ENCODE measurements at regions not wholly inside any gene's neighbourhood (a gene's known extent, or its start where the extent isn't known, plus 50 kb on each side); places are given as distances from the start of the nearest gene placed in this dataset.

GRCh38 chr5:67966712-67967111 lies 248.8 kb upstream of the PIK3R1 start:
- Histone ChIP-seq H3K27me3 (ENCODE audit: control insufficient read depth, insufficient read depth, low read length) (no peaks in the 10 kb centered on the region), H3K4me3 (ENCODE audit: low read depth, low read length) (no peak overlapping the region), H3K36me3 (ENCODE audit: control insufficient read depth, insufficient read depth, low read length) (no peaks in the 10 kb centered on the region), H3K4me1 (ENCODE audit: control insufficient read depth, insufficient read depth, low read length) (no peaks in the 10 kb centered on the region), H3K9me3 (ENCODE audit: control insufficient read depth, insufficient read depth, low read length) (no peaks in the 10 kb centered on the region), H3K27ac (ENCODE audit: low read depth, low read length) (no peak overlapping the region)
- no peak for DNase-seq (ENCODE audit: low read depth in 4 of 6, low spot score in 6 of 6)
- no CpG with 5 or more reads among the region's 1 CpG for WGBS (ENCODE audit: insufficient coverage)

- Histone ChIP-seq H3K27me3 (ENCODE audit: control insufficient read depth, insufficient read depth, low read length) (no peaks in the 10 kb centered on the region), H3K4me3 (ENCODE audit: low read depth, low read length) (no peak overlapping the region), H3K4me1 (ENCODE audit: control insufficient read depth, insufficient read depth, low read length) (no peaks in the 10 kb centered on the region), H3K27ac (ENCODE audit: low read depth, low read length) (no peak overlapping the region), H3K9me3 (ENCODE audit: control insufficient read depth, insufficient read depth, low read length) (no peaks in the 10 kb centered on the region), H3K36me3 (ENCODE audit: control insufficient read depth, insufficient read depth, low read length) (no peaks in the 10 kb centered on the region)
- no CpG with 5 or more reads among the region's 2 CpGs for WGBS (ENCODE audit: insufficient coverage)
- DNase-seq (ENCODE audit: low read depth in 4 of 6, low spot score in 6 of 6), result no peak
These were observed 250.9 kb upstream of the PIK3R1 start for GRCh38 chr5:67964619-67965018.

GRCh38 chr5:67963789-67964519 lies 251.6 kb upstream of the PIK3R1 start:
- Histone ChIP-seq H3K27me3 (ENCODE audit: control insufficient read depth, insufficient read depth, low read length) (no peaks in the 10 kb centered on the region), H3K4me1 (ENCODE audit: control insufficient read depth, insufficient read depth, low read length) (no peaks in the 10 kb centered on the region), H3K9me3 (ENCODE audit: control insufficient read depth, insufficient read depth, low read length) (no peaks in the 10 kb centered on the region), H3K4me3 (ENCODE audit: low read depth, low read length) (no peak overlapping the region), H3K36me3 (ENCODE audit: control insufficient read depth, insufficient read depth, low read length) (no peaks in the 10 kb centered on the region), H3K27ac (ENCODE audit: low read depth, low read length) (no peak overlapping the region)
- WGBS (ENCODE audit: insufficient coverage), result no CpG with 5 or more reads among the region's 4 CpGs
- no peak for DNase-seq (ENCODE audit: low read depth in 4 of 6, low spot score in 6 of 6)

GRCh38 chr5:67960939-67961338 lies 254.6 kb upstream of the PIK3R1 start:
- H3K4me1 ChIP-seq (ENCODE audit: control insufficient read depth, insufficient read depth, low read length), result no peaks in the 10 kb centered on the region

GRCh38 chr5:67957374-67957773 lies 258.2 kb upstream of the PIK3R1 start:
- no peaks in the 10 kb centered on the region for H3K4me1 ChIP-seq (ENCODE audit: control insufficient read depth, insufficient read depth, low read length)
- no peak overlapping the region for H3K4me3 ChIP-seq (ENCODE audit: low read depth, low read length)
- no peaks in the 10 kb centered on the region for H3K36me3 ChIP-seq (ENCODE audit: control insufficient read depth, insufficient read depth, low read length)
- 57% methylated on average over 3 of the region's 6 CpGs for WGBS (ENCODE audit: insufficient coverage)
- no peaks in the 10 kb centered on the region for H3K9me3 ChIP-seq (ENCODE audit: control insufficient read depth, insufficient read depth, low read length)
- DNase-seq (ENCODE audit: low read depth in 4 of 6, low spot score in 6 of 6), result no peak
- no peaks in the 10 kb centered on the region for H3K27me3 ChIP-seq (ENCODE audit: control insufficient read depth, insufficient read depth, low read length)
- no peak overlapping the region for H3K27ac ChIP-seq (ENCODE audit: low read depth, low read length)

More at GRCh38 chr5:67960939-67961338, 254.6 kb upstream of the PIK3R1 start:
- no peak overlapping the region for H3K27ac ChIP-seq (ENCODE audit: low read depth, low read length)
- no CpG with 5 or more reads among the region's 2 CpGs for WGBS (ENCODE audit: insufficient coverage)
- DNase-seq (ENCODE audit: low read depth in 4 of 6, low spot score in 6 of 6), result no peak
- H3K4me3 ChIP-seq (ENCODE audit: low read depth, low read length), result no peak overlapping the region
- no peaks in the 10 kb centered on the region for H3K36me3 ChIP-seq (ENCODE audit: control insufficient read depth, insufficient read depth, low read length)
- no peaks in the 10 kb centered on the region for H3K9me3 ChIP-seq (ENCODE audit: control insufficient read depth, insufficient read depth, low read length)
- H3K27me3 ChIP-seq (ENCODE audit: control insufficient read depth, insufficient read depth, low read length), result no peaks in the 10 kb centered on the region

- Histone ChIP-seq H3K9me3 (ENCODE audit: control insufficient read depth, insufficient read depth, low read length) (no peaks in the 10 kb centered on the region), H3K4me3 (ENCODE audit: low read depth, low read length) (no peak overlapping the region), H3K36me3 (ENCODE audit: control insufficient read depth, insufficient read depth, low read length) (no peaks in the 10 kb centered on the region), H3K27ac (ENCODE audit: low read depth, low read length) (no peak overlapping the region), H3K4me1 (ENCODE audit: control insufficient read depth, insufficient read depth, low read length) (no peaks in the 10 kb centered on the region), H3K27me3 (ENCODE audit: control insufficient read depth, insufficient read depth, low read length) (no peaks in the 10 kb centered on the region)
- no peak for DNase-seq (ENCODE audit: low read depth in 4 of 6, low spot score in 6 of 6)
- 100% methylated on average over 2 of the region's 2 CpGs for WGBS (ENCODE audit: insufficient coverage)
These were observed 261.2 kb upstream of the PIK3R1 start for GRCh38 chr5:67954351-67954750.

GRCh38 chr5:67942421-67942820 lies 273.1 kb upstream of the PIK3R1 start:
- Histone ChIP-seq H3K4me3 (ENCODE audit: low read depth, low read length) (no peak overlapping the region), H3K4me1 (ENCODE audit: control insufficient read depth, insufficient read depth, low read length) (no peaks in the 10 kb centered on the region), H3K9me3 (ENCODE audit: control insufficient read depth, insufficient read depth, low read length) (no peaks in the 10 kb centered on the region), H3K27me3 (ENCODE audit: control insufficient read depth, insufficient read depth, low read length) (no peaks in the 10 kb centered on the region), H3K27ac (ENCODE audit: low read depth, low read length) (no peak overlapping the region), H3K36me3 (ENCODE audit: control insufficient read depth, insufficient read depth, low read length) (no peaks in the 10 kb centered on the region)
- no peak for DNase-seq (ENCODE audit: low read depth in 4 of 6, low spot score in 6 of 6)
- 96% methylated on average over 5 of the region's 7 CpGs for WGBS (ENCODE audit: insufficient coverage)

- no peaks in the 10 kb centered on the region for H3K9me3 ChIP-seq (ENCODE audit: control insufficient read depth, insufficient read depth, low read length)
- no peaks in the 10 kb centered on the region for H3K27me3 ChIP-seq (ENCODE audit: control insufficient read depth, insufficient read depth, low read length)
- 83% methylated on average over 1 of the region's 5 CpGs for WGBS (ENCODE audit: insufficient coverage)
- no peak overlapping the region for H3K4me3 ChIP-seq (ENCODE audit: low read depth, low read length)
- no peaks in the 10 kb centered on the region for H3K4me1 ChIP-seq (ENCODE audit: control insufficient read depth, insufficient read depth, low read length)
- DNase-seq (ENCODE audit: low read depth in 4 of 6, low spot score in 6 of 6), result no peak
- no peaks in the 10 kb centered on the region for H3K36me3 ChIP-seq (ENCODE audit: control insufficient read depth, insufficient read depth, low read length)
- H3K27ac ChIP-seq (ENCODE audit: low read depth, low read length), result no peak overlapping the region
These were observed 273.7 kb upstream of the PIK3R1 start for GRCh38 chr5:67941614-67942401.

- Histone ChIP-seq H3K36me3 (ENCODE audit: control insufficient read depth, insufficient read depth, low read length) (no peaks in the 10 kb centered on the region), H3K4me3 (ENCODE audit: low read depth, low read length) (no peak overlapping the region), H3K27me3 (ENCODE audit: control insufficient read depth, insufficient read depth, low read length) (no peaks in the 10 kb centered on the region), H3K9me3 (ENCODE audit: control insufficient read depth, insufficient read depth, low read length) (no peaks in the 10 kb centered on the region), H3K4me1 (ENCODE audit: control insufficient read depth, insufficient read depth, low read length) (no peaks in the 10 kb centered on the region), H3K27ac (ENCODE audit: low read depth, low read length) (no peak overlapping the region)
- 90% methylated on average over 2 of the region's 4 CpGs for WGBS (ENCODE audit: insufficient coverage)
- no peak for DNase-seq (ENCODE audit: low read depth in 4 of 6, low spot score in 6 of 6)
These were observed 279.5 kb upstream of the PIK3R1 start for GRCh38 chr5:67935908-67936566.

Measured in spinal cord (tissue), 9 donors.